ENCODE measurements at regions not wholly inside any gene's neighbourhood (a gene's known extent, or its start where the extent isn't known, plus 50 kb on each side); places are given as distances from the start of the nearest gene placed in this dataset.

DNA sequence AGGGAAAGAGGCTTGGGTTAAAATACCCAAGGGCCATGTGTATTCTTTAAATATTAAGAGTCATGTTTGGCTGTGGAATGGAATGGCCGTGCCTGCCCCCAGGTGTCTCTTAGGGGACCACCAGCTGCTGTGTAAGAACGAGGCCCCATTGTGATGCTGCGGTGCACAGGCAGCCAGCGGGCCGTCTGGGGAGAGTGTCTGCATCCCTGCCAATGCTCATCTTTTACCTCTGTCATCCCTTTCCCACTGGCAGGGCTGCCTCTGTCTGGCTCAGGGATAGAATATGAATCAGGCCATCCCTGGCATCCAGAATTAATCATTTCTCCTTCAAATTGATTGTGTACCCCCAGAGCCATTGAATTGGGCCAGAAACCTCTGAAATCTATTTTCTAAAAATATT lies 137.8 kb upstream of the GALNT17 start:
- DNase-seq = no peak

DNA sequence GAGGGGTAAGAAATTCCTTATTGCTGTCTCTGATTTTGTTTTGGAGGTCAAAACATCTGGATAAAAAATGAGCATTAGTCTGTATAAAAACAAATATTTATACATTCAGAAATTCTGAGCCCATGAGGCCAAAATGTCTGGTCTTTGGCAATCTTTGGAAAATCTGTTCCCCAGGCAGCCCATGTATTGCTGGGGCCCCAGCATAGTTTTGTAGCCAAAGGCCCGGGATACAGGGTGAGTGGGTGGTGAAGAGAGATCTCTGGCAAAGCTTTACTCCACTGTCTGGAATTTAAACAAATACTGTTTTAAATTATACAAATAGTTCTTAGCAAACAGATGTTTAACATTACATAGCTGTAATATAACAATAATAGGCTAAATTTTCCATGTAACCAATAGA lies 134.7 kb upstream of the GALNT17 start:
- DNase-seq = no peak

GRCh38 chr7:71005109-71005508 lies 126.8 kb upstream of the GALNT17 start:
- DNase-seq = no peak

- DNase-seq = no peak
These were observed 122.3 kb upstream of the GALNT17 start for GRCh38 chr7:71009636-71010035.

DNA sequence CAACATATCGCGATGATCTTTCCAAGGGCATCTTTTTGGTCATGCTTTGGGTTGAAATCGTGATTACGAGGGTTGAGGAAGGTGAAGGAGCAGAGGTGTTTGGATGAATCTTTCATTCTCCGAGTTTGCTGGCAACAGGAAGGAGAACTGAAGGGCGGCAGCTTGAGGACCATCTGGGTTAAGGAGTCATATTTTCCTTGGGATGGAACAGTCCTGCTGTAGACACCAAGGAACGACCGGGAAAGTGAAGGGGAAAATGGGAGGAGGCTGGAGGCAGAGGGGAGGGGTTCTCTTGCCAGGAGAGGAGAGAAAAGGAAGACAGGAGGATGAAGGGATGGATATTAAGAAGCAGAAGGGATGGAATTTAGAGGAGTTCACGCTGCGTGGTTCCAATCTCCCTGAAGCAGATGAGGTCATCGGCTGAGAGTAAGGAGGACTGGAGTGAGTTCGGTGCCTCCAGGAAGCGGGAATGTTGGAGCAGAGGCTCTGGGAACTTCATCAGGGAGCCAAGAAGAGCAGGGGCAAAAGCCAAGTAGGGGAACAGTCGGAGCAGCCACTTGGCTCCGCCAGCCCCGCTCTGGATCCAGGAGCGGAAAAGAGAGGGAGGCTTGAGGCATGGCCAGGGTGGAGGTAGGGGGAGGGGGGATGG lies 116.6 kb upstream of the GALNT17 start:
- no peak for DNase-seq

- no peak for DNase-seq
These were observed 115.5 kb upstream of the GALNT17 start for GRCh38 chr7:71016401-71016800.

DNA sequence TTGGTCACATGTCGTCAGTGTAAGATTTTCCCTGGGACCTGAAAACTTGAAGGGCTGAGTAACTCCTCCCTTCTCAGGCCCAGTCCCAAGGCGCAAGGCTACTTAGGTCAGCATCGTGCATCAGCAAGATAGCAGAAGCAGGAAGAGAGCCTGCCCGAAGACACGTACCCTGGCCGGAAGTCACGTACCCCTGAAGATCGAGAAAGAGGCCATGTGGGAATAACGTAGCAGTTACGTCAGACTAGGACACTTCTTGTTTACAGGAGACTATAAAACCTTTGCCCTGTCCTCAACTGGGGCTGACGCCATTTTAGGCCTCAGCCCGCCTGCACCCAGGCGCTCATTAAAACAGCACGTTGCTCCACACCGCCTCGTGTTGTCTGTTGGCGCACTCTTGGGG lies 114.3 kb upstream of the GALNT17 start:
- no peak for DNase-seq

GRCh38 chr7:71019706-71020105 lies 112.2 kb upstream of the GALNT17 start:
- no peak for DNase-seq

DNA sequence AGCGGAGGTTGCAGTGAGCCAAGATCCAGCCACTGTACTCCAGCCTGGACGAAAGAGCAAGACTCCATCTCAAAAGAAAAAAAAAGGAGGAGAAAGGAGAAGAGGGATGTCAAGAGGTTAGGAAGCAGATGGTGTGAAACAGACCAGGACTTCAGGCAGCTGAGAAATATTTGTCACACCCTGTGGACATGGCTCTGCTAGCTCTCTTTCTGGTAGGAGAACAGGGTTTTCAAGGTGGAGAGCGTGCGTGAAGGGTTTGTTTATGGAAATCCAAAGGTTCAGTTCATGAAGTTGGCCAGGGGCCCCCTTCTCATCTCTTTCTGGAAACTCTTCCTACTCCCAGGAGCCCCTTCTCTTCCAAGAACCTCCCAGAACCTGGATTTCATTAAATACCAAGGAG lies 110.8 kb upstream of the GALNT17 start:
- no peak for DNase-seq

DNA sequence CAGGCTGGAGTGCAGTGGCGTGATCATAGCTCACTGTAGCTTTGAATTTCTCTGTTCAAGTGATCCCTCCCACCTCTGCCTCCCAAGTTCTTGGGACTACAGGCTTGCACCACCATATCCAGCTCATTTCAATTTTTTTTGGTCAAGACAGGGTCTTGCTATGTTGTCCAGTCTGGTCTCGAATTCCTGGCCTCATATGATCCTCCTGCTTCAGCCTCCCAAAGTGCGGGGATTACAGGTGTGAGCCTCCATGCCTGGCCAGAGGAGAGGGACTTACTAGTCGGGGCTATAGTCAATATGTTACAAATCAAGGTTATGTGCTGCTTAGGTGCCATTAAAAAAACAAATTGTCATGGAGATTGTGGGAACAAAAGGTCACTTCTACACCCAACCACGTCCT lies 105.3 kb upstream of the GALNT17 start:
- no peak for DNase-seq

- DNase-seq = no peak
These were observed 97.7 kb upstream of the GALNT17 start for GRCh38 chr7:71034243-71034642.

DNA sequence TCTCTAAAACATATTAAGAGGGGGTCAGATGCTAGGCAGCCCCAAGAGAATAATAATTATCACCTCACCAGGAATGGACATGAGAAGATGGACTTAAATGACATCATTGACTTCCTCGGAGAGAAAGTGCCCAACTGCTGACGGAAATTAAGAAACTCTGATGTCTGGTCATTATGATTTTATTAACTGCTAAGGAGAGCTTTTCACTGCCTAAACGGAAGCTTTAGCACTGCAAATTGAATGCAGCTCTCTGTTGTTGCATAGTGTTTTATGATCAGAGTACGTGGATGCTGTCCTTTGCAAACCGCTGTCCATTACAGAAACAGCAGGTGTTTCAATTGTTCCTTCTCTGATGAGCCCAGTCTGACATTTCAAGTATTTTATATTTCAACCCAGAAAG lies 89.4 kb upstream of the GALNT17 start:
- no peak for DNase-seq

DNA sequence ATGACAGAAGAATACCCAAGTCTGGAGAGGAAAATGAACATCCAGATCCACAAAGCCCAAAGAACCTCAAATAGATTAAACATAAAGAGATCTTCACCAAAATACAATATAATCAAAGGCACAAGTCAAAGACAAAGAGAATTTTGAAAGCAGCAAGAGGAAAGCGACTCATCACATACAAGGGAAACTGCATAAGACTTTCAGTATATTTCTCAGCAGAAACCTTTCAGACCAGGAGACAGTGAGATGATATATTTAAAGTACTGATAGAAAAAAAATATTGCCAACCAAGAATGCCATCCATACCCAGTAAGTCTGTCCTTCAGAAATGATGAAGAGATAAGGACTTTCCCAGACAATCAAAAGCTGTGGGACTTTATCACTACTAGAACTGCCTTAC lies 81.5 kb upstream of the GALNT17 start:
- no peak for DNase-seq

DNA sequence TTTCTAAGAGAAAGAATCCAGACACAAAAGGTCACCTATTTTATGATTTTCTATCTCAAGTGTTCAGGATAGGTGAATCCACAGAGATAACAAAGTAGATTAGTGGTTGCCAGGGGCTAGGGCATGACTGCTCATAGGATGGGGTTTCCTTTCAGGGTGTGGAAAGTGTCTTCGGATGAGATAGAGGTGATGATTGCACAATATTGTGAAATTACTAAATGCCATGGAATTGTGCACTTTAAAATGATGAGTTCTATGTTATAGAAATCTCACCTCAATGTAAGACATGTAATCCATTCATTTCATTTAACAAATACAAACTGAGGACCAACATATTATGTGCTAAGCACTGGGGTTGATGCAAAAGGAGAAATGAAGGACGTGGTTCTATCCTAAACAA lies 76.4 kb upstream of the GALNT17 start:
- no peak for DNase-seq

DNA sequence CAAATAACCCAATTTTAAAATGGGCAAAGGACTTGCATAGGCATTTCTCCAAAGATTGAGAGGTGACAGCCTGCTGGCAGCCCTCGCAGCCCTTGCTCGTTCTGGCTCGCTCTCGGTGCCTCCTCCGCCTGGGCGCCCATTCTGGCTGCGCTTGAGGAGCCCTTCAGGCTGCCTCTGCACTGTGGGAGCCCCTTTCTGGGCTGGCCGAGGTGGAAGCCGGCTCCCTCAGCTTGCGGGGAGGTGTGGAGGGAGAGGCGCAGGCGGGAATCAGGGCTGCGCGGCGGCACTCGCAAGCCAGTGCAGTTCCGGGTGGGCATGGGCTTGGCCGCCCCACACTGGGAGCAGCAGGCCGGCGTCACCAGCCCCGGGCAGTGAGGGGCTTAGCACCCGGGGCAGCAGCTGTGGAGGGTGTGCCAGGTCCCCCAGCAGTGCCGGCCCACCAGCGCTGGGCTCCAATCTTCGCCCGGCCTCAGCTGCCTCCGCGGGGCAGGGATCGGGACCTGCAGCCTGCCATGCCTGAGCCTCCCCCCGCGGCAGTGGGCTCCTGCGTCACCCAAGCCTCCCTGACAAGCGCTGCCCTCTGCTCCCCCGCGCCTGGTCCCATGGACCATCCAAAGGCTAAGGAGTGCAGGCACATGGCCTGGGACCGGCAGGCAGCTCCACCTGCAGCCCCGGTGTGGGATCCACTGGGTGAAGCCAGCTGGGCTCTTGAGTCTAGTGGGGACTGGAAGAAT lies 54.0 kb upstream of the GALNT17 start:
- DNase-seq = no peak

All from hematopoietic multipotent progenitor cell treated with erythropoietin and hydrocortisone succinate and interleukin-3 and kit ligand, for 6 days (in vitro differentiated cells).